Brain microvascular endothelial cell (primary cell): ENCODE measurements at regions not wholly inside any gene's neighbourhood (a gene's known extent, or its start where the extent isn't known, plus 50 kb on each side); places are given as distances from the start of the nearest gene placed in this dataset.

Source experiments
- DNase-seq: peaks from one replicate; pipeline ENCODE4 v3.0.0-alpha.2; 2020
- H3K27ac ChIP-seq: fragments of 250-450 bp; sonication (Bioruptor Pico); 2 replicates; pipeline ENCODE4 v1.5.1; 2020; ENCODE audit warnings: mild to moderate bottlenecking, moderate library complexity
- H3K27me3 ChIP-seq: fragments of 250-450 bp; sonication (Bioruptor Pico); replicated peaks from 2 replicates; pipeline ENCODE4 v1.5.1; 2020; ENCODE audit warnings: mild to moderate bottlenecking
- H3K36me3 ChIP-seq: fragments of 250-450 bp; sonication (Bioruptor Pico); replicated peaks from 2 replicates; pipeline ENCODE4 v1.5.1; 2020; ENCODE audit warnings: mild to moderate bottlenecking
- H3K4me3 ChIP-seq: 2 replicates; pipeline ENCODE4 v1.5.1; 2011; ENCODE audit warnings: low read depth, mild to moderate bottlenecking, control low read depth, low read length, moderate library complexity
- in situ Hi-C: cut with HindIII; loops from 2 replicates; pipeline ENCODE4 v1.10.0; 2017; ENCODE audit warnings: low sequenced_read_pairs, low pct_ligation_motif_present
- TF ChIP-seq, protein P1 (sequence below): IDR thresholded peaks from 2 replicates; pipeline ENCODE4 v1.5.1; 2011; ENCODE audit warnings: low read depth, mild to moderate bottlenecking, moderate library complexity, low read length, control low read depth, inconsistent platforms; ENCODE audit errors: missing control alignments

- Histone ChIP-seq H3K27me3 (no peaks in the 10 kb centered on the region), H3K27ac (no peak overlapping the region), H3K36me3 (no peaks in the 10 kb centered on the region), H3K4me3 (no peak overlapping the region)
- no peak for DNase-seq
- TF ChIP-seq, protein P1, sequence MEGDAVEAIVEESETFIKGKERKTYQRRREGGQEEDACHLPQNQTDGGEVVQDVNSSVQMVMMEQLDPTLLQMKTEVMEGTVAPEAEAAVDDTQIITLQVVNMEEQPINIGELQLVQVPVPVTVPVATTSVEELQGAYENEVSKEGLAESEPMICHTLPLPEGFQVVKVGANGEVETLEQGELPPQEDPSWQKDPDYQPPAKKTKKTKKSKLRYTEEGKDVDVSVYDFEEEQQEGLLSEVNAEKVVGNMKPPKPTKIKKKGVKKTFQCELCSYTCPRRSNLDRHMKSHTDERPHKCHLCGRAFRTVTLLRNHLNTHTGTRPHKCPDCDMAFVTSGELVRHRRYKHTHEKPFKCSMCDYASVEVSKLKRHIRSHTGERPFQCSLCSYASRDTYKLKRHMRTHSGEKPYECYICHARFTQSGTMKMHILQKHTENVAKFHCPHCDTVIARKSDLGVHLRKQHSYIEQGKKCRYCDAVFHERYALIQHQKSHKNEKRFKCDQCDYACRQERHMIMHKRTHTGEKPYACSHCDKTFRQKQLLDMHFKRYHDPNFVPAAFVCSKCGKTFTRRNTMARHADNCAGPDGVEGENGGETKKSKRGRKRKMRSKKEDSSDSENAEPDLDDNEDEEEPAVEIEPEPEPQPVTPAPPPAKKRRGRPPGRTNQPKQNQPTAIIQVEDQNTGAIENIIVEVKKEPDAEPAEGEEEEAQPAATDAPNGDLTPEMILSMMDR: no peak
- in situ Hi-C loops: no loop called here
Observed at GRCh38 chr7:21041252-21041651, 254.6 kb upstream of the SP8 start.

GRCh38 chr7:21041666-21042065 lies 255.0 kb upstream of the SP8 start:
- in situ Hi-C loops: no loop called here
- no peak overlapping the region for H3K4me3 ChIP-seq
- H3K36me3 ChIP-seq: no peaks in the 10 kb centered on the region
- H3K27me3 ChIP-seq: no peaks in the 10 kb centered on the region
- TF ChIP-seq, protein P1: no peak
- no peak overlapping the region for H3K27ac ChIP-seq
- DNase-seq: no peak

- in situ Hi-C loops: no loop called here
- TF ChIP-seq, protein P1: no peak
- DNase-seq: no peak
- Histone ChIP-seq H3K27me3 (no peaks in the 10 kb centered on the region), H3K4me3 (no peak overlapping the region), H3K36me3 (no peaks in the 10 kb centered on the region), H3K27ac (no peak overlapping the region)
Observed at GRCh38 chr7:21044384-21044783, 257.7 kb upstream of the SP8 start.

DNA sequence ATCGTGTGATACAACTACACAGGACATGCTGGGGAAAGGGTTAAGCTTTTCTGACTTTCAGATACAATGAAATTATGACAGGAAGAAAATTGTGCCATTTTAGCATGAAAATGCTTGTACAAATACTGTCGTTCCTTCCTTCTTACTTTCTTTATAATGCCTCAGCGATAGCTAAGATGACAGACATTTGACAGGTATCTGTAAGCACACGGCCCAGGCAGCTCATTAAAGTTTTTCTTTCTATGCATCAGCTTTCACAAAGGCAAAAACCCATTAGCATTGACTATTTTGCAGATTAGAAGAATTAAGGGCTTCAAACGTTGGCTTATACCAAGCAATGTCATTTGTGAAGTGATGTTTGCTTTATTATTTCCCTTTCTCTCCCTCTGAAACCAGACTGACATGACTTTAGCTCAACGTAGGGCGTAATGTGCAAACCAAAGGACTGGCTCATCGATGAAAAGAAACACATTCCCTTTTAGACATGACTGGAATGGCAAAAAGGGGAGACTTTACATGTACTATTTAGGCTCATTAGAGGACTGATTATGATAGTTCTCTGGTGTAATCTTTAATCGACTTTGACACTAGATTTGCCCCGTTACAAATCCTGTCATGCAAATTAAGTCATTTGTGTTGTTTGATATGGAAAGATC lies 258.4 kb upstream of the SP8 start:
- Histone ChIP-seq H3K27me3 (no peaks in the 10 kb centered on the region), H3K27ac (no peak overlapping the region), H3K36me3 (no peaks in the 10 kb centered on the region), H3K4me3 (no peak overlapping the region)
- DNase-seq: no peak
- TF ChIP-seq, protein P1: no peak
- in situ Hi-C loops: no loop called here

- TF ChIP-seq, protein P1: no peak
- Histone ChIP-seq H3K27me3 (no peaks in the 10 kb centered on the region), H3K4me3 (no peak overlapping the region), H3K27ac (no peak overlapping the region), H3K36me3 (no peaks in the 10 kb centered on the region)
- DNase-seq: no peak
- in situ Hi-C loops: no loop called here
Observed at GRCh38 chr7:21051865-21052264, 265.2 kb upstream of the SP8 start.
